OCI-LY3 (cell line): ENCODE measurements at regions not wholly inside any gene's neighbourhood (a gene's known extent, or its start where the extent isn't known, plus 50 kb on each side); places are given as distances from the start of the nearest gene placed in this dataset.

Experiments
- H2AFZ ChIP-seq: fragments of 200-600, 300-600 bp; shearing (Covaris generic); 2 replicates; pipeline ENCODE4 v1.6.0; 2014; ENCODE audit warnings: antibody characterized with exemption, low read depth, low read length
- H3K27ac ChIP-seq: fragments of 200-600, 300-600 bp; sonication (generic); 2 replicates; pipeline ENCODE4 v1.5.1; 2014; ENCODE audit warnings: mild to moderate bottlenecking, low read length, moderate library complexity, mixed read lengths
- H3K27me3 ChIP-seq: fragments of 200-600, 300-600 bp; sonication (generic); 2 replicates; pipeline ENCODE4 v1.6.1; 2014; ENCODE audit warnings: low read depth, low read length, mixed read lengths
- H3K36me3 ChIP-seq: fragments of 200-600, 300-600 bp; sonication (generic); replicated peaks from 2 replicates; pipeline ENCODE3; 2014; ENCODE audit warnings: low read depth, low read length, mixed read lengths
- H3K4me1 ChIP-seq: fragments of 300-600, 200-600 bp; sonication (generic); 2 replicates; pipeline ENCODE4 v1.6.1; 2014; ENCODE audit warnings: low read length, mixed read lengths
- H3K4me2 ChIP-seq: fragments of 200-600, 300-600 bp; sonication (generic); 2 replicates; pipeline ENCODE4 v1.6.1; 2014; ENCODE audit warnings: low read length, mixed read lengths
- H3K4me3 ChIP-seq: fragments of 300-600, 200-600 bp; sonication (generic); 2 replicates; pipeline ENCODE4 v1.5.1; 2014; ENCODE audit warnings: antibody characterized with exemption, mild to moderate bottlenecking, low read length, moderate library complexity
- H3K79me2 ChIP-seq: fragments of 300-600, 200-600 bp; shearing (Covaris generic); 2 replicates; pipeline ENCODE4 v1.6.1; 2014; ENCODE audit warnings: mild to moderate bottlenecking, low read length, mixed read lengths
- H3K9ac ChIP-seq: fragments of 300-600, 200-600 bp; shearing (Covaris generic); 2 replicates; pipeline ENCODE4 v1.6.0; 2014; ENCODE audit warnings: mild to moderate bottlenecking, low read length, moderate library complexity
- H3K9me3 ChIP-seq: fragments of 200-600, 300-600 bp; shearing (Covaris generic); 2 replicates; pipeline ENCODE4 v1.6.1; 2014; ENCODE audit warnings: low read length, mixed read lengths; ENCODE audit not compliant: insufficient read depth
- H4K20me1 ChIP-seq: fragments of 200-600, 300-600 bp; sonication (generic); 2 replicates; pipeline ENCODE4 v1.6.1; 2016; ENCODE audit warnings: low read length, mixed read lengths; ENCODE audit not compliant: insufficient read depth
- CTCF ChIP-seq: fragments of 200-600, 300-600 bp; sonication (generic); IDR thresholded peaks from 2 replicates; pipeline ENCODE4 v1.5.1; 2014; ENCODE audit warnings: antibody characterized with exemption, low read length, low read depth
- EZH2phosphoT487 ChIP-seq: fragments of 200-600 bp; shearing (Covaris generic); IDR thresholded peaks from 2 replicates; pipeline ENCODE4 v1.6.1; 2018; ENCODE audit warnings: antibody characterized with exemption, mixed run types, low read depth

GRCh38 chr2:144261336-144261735, 258.6 kb downstream of the ZEB2 start:
- peaks cover 6% of the 10 kb centered on the region for H3K79me2 ChIP-seq
- H4K20me1 ChIP-seq, result no peaks in the 10 kb centered on the region
- H3K27me3 ChIP-seq, result no peaks in the 10 kb centered on the region
- no peak overlapping the region for H3K27ac ChIP-seq
- TF ChIP-seq CTCF, result no peak
- TF ChIP-seq EZH2phosphoT487, result no peak
- H3K9me3 ChIP-seq, result peaks cover 14% of the 10 kb centered on the region
- H2AFZ ChIP-seq, result no peak overlapping the region
- H3K4me3 ChIP-seq, result no peak overlapping the region
- peaks cover 13% of the 10 kb centered on the region for H3K36me3 ChIP-seq
- H3K9ac ChIP-seq, result no peak overlapping the region
- no peaks in the 10 kb centered on the region for H3K4me1 ChIP-seq
- no peak overlapping the region for H3K4me2 ChIP-seq

GRCh38 chr2:144259332-144259731, 260.6 kb downstream of the ZEB2 start:
- Histone ChIP-seq H3K27ac (no peak overlapping the region), H3K4me1 (no peaks in the 10 kb centered on the region), H3K9ac (no peak overlapping the region), H3K4me3 (no peak overlapping the region), H3K36me3 (peaks cover 21% of the 10 kb centered on the region), H3K4me2 (no peak overlapping the region), H2AFZ (no peak overlapping the region), H3K27me3 (no peaks in the 10 kb centered on the region), H3K9me3 (peaks cover 27% of the 10 kb centered on the region), H3K79me2 (peaks cover 6% of the 10 kb centered on the region), H4K20me1 (no peaks in the 10 kb centered on the region)
- TF ChIP-seq EZH2phosphoT487 (no peak), CTCF (no peak)

GRCh38 chr2:144258154-144258553, 261.8 kb downstream of the ZEB2 start:
- Histone ChIP-seq H3K79me2 (peaks cover 6% of the 10 kb centered on the region), H3K4me1 (no peaks in the 10 kb centered on the region), H3K4me3 (no peak overlapping the region), H3K9me3 (peaks cover 30% of the 10 kb centered on the region), H2AFZ (no peak overlapping the region), H3K27ac (no peak overlapping the region), H3K4me2 (no peak overlapping the region), H3K9ac (no peak overlapping the region), H4K20me1 (no peaks in the 10 kb centered on the region), H3K36me3 (peaks cover 26% of the 10 kb centered on the region), H3K27me3 (no peaks in the 10 kb centered on the region)
- TF ChIP-seq EZH2phosphoT487 (no peak), CTCF (no peak)

GRCh38 chr2:144256996-144257707, 262.8 kb downstream of the ZEB2 start:
- Histone ChIP-seq H3K4me2 (no peak overlapping the region), H2AFZ (no peak overlapping the region), H4K20me1 (no peaks in the 10 kb centered on the region), H3K79me2 (peaks cover 11% of the 10 kb centered on the region), H3K4me1 (no peaks in the 10 kb centered on the region), H3K36me3 (peaks cover 33% of the 10 kb centered on the region), H3K27ac (no peak overlapping the region), H3K27me3 (no peaks in the 10 kb centered on the region), H3K9ac (no peak overlapping the region), H3K4me3 (no peak overlapping the region), H3K9me3 (peaks cover 36% of the 10 kb centered on the region)
- TF ChIP-seq EZH2phosphoT487, result no peak
- no peak for TF ChIP-seq CTCF
